K562 (cell line): ENCODE measurements at regions not wholly inside any gene's neighbourhood (a gene's known extent, or its start where the extent isn't known, plus 50 kb on each side); places are given as distances from the start of the nearest gene placed in this dataset.

ENCODE experiments used
- ATAC-seq: fragments of 200-7000 bp; cut with Tn5 transposase; 3 replicates; pipeline ENCODE4 v1.9.1; 2020; ENCODE audit warnings: moderate library complexity
- BruUV-seq: library from RNA; stranded (reverse); fragments of 400-500 nt; replicated peaks from 2 replicates; lab custom pipeline; 2021; lab: Mats Ljungman, UMichigan
- CTCF ChIA-PET: fragments of 300-600 bp; formaldehyde crosslinking; extraction: SDS; loops from one replicate; lab custom pipeline; 2021; ENCODE audit warnings: low intra/inter-chr PET ratio; lab: Yijun Ruan, JAX
- POLR2A ChIA-PET: fragments of 300-600, 350-650 bp; sonication (Branson Sonifier 250); formaldehyde crosslinking; extraction: SDS; loops from one replicate; lab custom pipeline; 2021; ENCODE audit warnings: antibody characterized with exemption, inconsistent platforms; lab: Yijun Ruan, JAX
- DNase-seq, 4 experiments: peaks; one replicate each; pipeline versions ENCODE4 v3.0.0 to v3.0.0-alpha.2; 2011 to 2018; ENCODE audit warnings: low spot score in 3 of 4, mixed read lengths in 3 of 4; ENCODE audit errors: extremely low read depth in 1 of 4
- FAIRE-seq: peaks from 2 replicates; lab custom pipeline; 2011; peaks lifted over from hg19 to GRCh38; lab: Jason Lieb, UNC
- H2AFZ ChIP-seq: 2 replicates; pipeline ENCODE4 v1.6.0; 2011; ENCODE audit warnings: low read depth, low read length, control low read depth, inconsistent platforms
- H3K27ac ChIP-seq: fragments of 200-600 bp; 3 replicates; pipeline ENCODE4 v1.8.0; 2011; ENCODE audit warnings: low read depth, mild to moderate bottlenecking, control low read depth, inconsistent platforms, low read length, moderate library complexity, mixed read lengths; ENCODE audit errors: extremely low read depth
- H3K27me3 ChIP-seq, 2 experiments: fragments of 300-600 bp in 1 of 2; 2 replicates in 1 of 2; 3 replicates in 1 of 2; pipeline versions ENCODE4 v1.6.0 to v1.8.0; 2011; ENCODE audit warnings: inconsistent platforms in 2 of 2, low read length in 2 of 2, mild to moderate bottlenecking in 1 of 2, mixed read lengths in 1 of 2, moderate library complexity in 1 of 2; ENCODE audit not compliant: control insufficient read depth in 2 of 2, insufficient read depth in 2 of 2
- H3K36me3 ChIP-seq: fragments of 300-600 bp; 3 replicates; pipeline ENCODE4 v1.8.0; 2011; ENCODE audit warnings: mild to moderate bottlenecking, low read length, inconsistent platforms; ENCODE audit not compliant: control insufficient read depth, insufficient read depth
- H3K4me1 ChIP-seq, 2 experiments: fragments of 200-600 bp in 1 of 2; replicated peaks in 1 of 2; 2 replicates in 1 of 2; 3 replicates in 1 of 2; pipeline versions ENCODE4 v1.5.1 to v1.8.0; 2011; ENCODE audit warnings: inconsistent platforms in 2 of 2, low read length in 2 of 2, mild to moderate bottlenecking in 1 of 2, mixed read lengths in 1 of 2, moderate library complexity in 1 of 2; ENCODE audit not compliant: control insufficient read depth in 2 of 2, insufficient read depth in 2 of 2
- H3K4me2 ChIP-seq: 2 replicates; pipeline ENCODE4 v1.6.1; 2011; ENCODE audit warnings: low read length, control low read depth, inconsistent platforms, mixed read lengths; ENCODE audit not compliant: insufficient read depth
- H3K4me3 ChIP-seq: fragments of 200-600 bp; sonication (generic), shearing (Covaris generic); 2 replicates; pipeline ENCODE4 v1.5.1; 2016; ENCODE audit warnings: control low read depth, inconsistent platforms
- H3K79me2 ChIP-seq: fragments of 200-600 bp; 3 replicates; pipeline ENCODE4 v1.8.0; 2011; ENCODE audit warnings: low read length, inconsistent platforms; ENCODE audit not compliant: control insufficient read depth, insufficient read depth
- H3K9ac ChIP-seq, 2 experiments: 2 replicates each; pipeline versions ENCODE4 v1.6.0 to v1.6.1; 2011; ENCODE audit warnings: low read depth in 2 of 2, low read length in 2 of 2, control low read depth in 1 of 2, inconsistent platforms in 1 of 2, mild to moderate bottlenecking in 1 of 2, mixed read lengths in 1 of 2; ENCODE audit not compliant: insufficient read depth in 1 of 2
- H3K9me1 ChIP-seq: one replicate; pipeline ENCODE4 v1.6.0; 2011; ENCODE audit warnings: inconsistent platforms, mild to moderate bottlenecking, low read length, moderate library complexity; ENCODE audit not compliant: control insufficient read depth, insufficient read depth
- H3K9me3 ChIP-seq: replicated peaks from 2 replicates; pipeline ENCODE4 v1.5.1; 2011; ENCODE audit warnings: low read depth, low read length, inconsistent platforms; ENCODE audit not compliant: control insufficient read depth, insufficient read depth
- H4K20me1 ChIP-seq: replicated peaks from 2 replicates; pipeline ENCODE4 v1.6.1; 2011; ENCODE audit warnings: low read length, inconsistent platforms, mixed read lengths; ENCODE audit not compliant: control insufficient read depth, insufficient read depth
- POLR3A ChIP-seq: IDR thresholded peaks from 2 replicates; pipeline ENCODE4 v1.6.1; 2011; ENCODE audit warnings: borderline replicate concordance, mild to moderate bottlenecking, moderate library complexity; ENCODE audit not compliant: insufficient read length, insufficient read depth; ENCODE audit errors: extremely low read depth
- RBM17 ChIP-seq: fragments of 200-400 bp; formaldehyde crosslinking; IDR thresholded peaks from 2 replicates; pipeline ENCODE4 v1.6.1; 2017; ENCODE audit warnings: low read depth, mild to moderate bottlenecking, low read length, borderline replicate concordance
- RBM22 ChIP-seq: fragments of 200-400 bp; formaldehyde crosslinking; IDR thresholded peaks from 2 replicates; pipeline ENCODE4 v1.6.1; 2018; ENCODE audit warnings: low read length, low read depth; ENCODE audit not compliant: poor library complexity, severe bottlenecking
- SIN3A ChIP-seq, 2 experiments: fragments of 150-350 bp in 1 of 2; IDR thresholded peaks; 2 replicates each; pipeline ENCODE4 v1.6.1; 2011 to 2016; ENCODE audit warnings: borderline replicate concordance in 2 of 2, low read depth in 2 of 2, low read length in 2 of 2, mild to moderate bottlenecking in 2 of 2, moderate library complexity in 2 of 2; ENCODE audit not compliant: control insufficient read depth in 1 of 2
- ZBTB34 ChIP-seq: fragments of 250-450 bp; sonication (Bioruptor Pico); IDR thresholded peaks from 2 replicates; pipeline ENCODE4 v1.8.0; 2021; ENCODE audit warnings: mild to moderate bottlenecking, moderate library complexity
- ZNF766 ChIP-seq: fragments of 200-800 bp; sonication (Bioruptor generic); conservative IDR thresholded peaks from 2 replicates; pipeline ENCODE4 v1.6.1; 2016; ENCODE audit warnings: missing genetic modification characterization, missing compliant biosample characterization
- whole genome bisulfite sequencing: fragments of 100-300 bp; shearing (Covaris generic); methylation state at CpG from one replicate; pipeline ENCODE4 v1.1.6; 2016; ENCODE audit warnings: low coverage, mixed read lengths; ENCODE audit not compliant: insufficient coverage; ENCODE audit errors: missing lambda C conversion rate; 5-methylcytosine and 5-hydroxymethylcytosine counted together
- in situ Hi-C: fragments of 300-500 bp; cut with MboI; formaldehyde crosslinking; loops from 4 replicates; pipeline ENCODE4 v1.15.0; 2018; ENCODE audit warnings: inconsistent platforms, mixed read lengths
- intact Hi-C: fragments of 100-400 bp; cut with micrococcal nuclease; formaldehyde crosslinking; loops from 2 replicates; pipeline ENCODE4 v1.14.2; 2022

GRCh38 chr4:162969194-162969593, 197.5 kb downstream of the NAF1 start:
- Histone ChIP-seq H3K4me2 (no peak overlapping the region), H3K4me3 (no peak overlapping the region), H3K9ac (no peak overlapping the region), H3K9me3 (no peaks in the 10 kb centered on the region), H3K9me1 (no peaks in the 10 kb centered on the region), H3K4me1 (no peaks in the 10 kb centered on the region), H3K36me3 (no peaks in the 10 kb centered on the region), H3K27ac (no peak overlapping the region), H3K79me2 (no peaks in the 10 kb centered on the region), H4K20me1 (no peaks in the 10 kb centered on the region), H2AFZ (no peak overlapping the region), H3K27me3 (no peaks in the 10 kb centered on the region)
- ATAC-seq: no peak
- in situ Hi-C loops: no loop called here
- DNase-seq: no peak
- ChIA-PET CTCF (no interaction called here), POLR2A (no interaction called here)
- intact Hi-C loops: no loop called here
- no peak for TF ChIP-seq ZNF766 (CRISPR knock-in tag)
- no peak for TF ChIP-seq RBM22
- TF ChIP-seq SIN3A (IDR thresholded peaks at IDR 0.05; ENCODE audit: borderline replicate concordance in 2 of 2, control insufficient read depth in 1 of 2, low read depth in 2 of 2, low read length in 2 of 2): no peak
- no peak for TF ChIP-seq RBM17
- no peak for TF ChIP-seq POLR3A
- no peak for TF ChIP-seq ZBTB34 (CRISPR knock-in tag)
- FAIRE-seq: no peak
- no TSS peak for BruUV-seq
- WGBS: 4% methylated on average over 8 of the region's 8 CpGs
